Fibroblast of lung (primary cell): ENCODE measurements at regions not wholly inside any gene's neighbourhood (a gene's known extent, or its start where the extent isn't known, plus 50 kb on each side); places are given as distances from the start of the nearest gene placed in this dataset.

Experiments
- DNase-seq, 2 donors: peaks; one replicate each; pipeline versions ENCODE4 v3.0.0 to v3.0.0-alpha.2; 2010; ENCODE audit warnings: low read depth in 2 of 2
- H2AFZ ChIP-seq: 2 replicates; pipeline ENCODE4 v1.5.1; 2012; ENCODE audit warnings: low read length, control low read depth, inconsistent platforms
- H3K27ac ChIP-seq: 2 replicates; pipeline ENCODE4 v1.5.1; 2011; ENCODE audit warnings: low read length, control low read depth; ENCODE audit not compliant: insufficient read depth
- H3K27me3 ChIP-seq: 2 replicates; pipeline ENCODE4 v1.5.1; 2011; ENCODE audit warnings: mild to moderate bottlenecking, low read length; ENCODE audit not compliant: control insufficient read depth, insufficient read depth
- H3K36me3 ChIP-seq: 2 replicates; pipeline ENCODE4 v1.5.1; 2011; ENCODE audit warnings: low read length; ENCODE audit not compliant: control insufficient read depth, insufficient read depth
- H3K4me1 ChIP-seq: 2 replicates; pipeline ENCODE4 v1.5.1; 2011; ENCODE audit warnings: low read length; ENCODE audit not compliant: control insufficient read depth, insufficient read depth; ENCODE audit errors: extremely low read depth
- H3K4me2 ChIP-seq: 2 replicates; pipeline ENCODE4 v1.5.1; 2011; ENCODE audit warnings: low read length, control low read depth; ENCODE audit not compliant: insufficient read depth; ENCODE audit errors: extremely low read depth
- H3K4me3 ChIP-seq, 4 experiments: fragments of 200-600 bp in 1 of 4; sonication (generic) in 1 of 4; replicated peaks in 1 of 4; 2 replicates each; pipeline ENCODE4 v1.5.1; 2011 to 2016; ENCODE audit warnings: low read length in 4 of 4, low read depth in 3 of 4, mild to moderate bottlenecking in 3 of 4, control low read depth in 2 of 4, inconsistent platforms in 1 of 4, mixed read lengths in 1 of 4; ENCODE audit not compliant: insufficient read depth in 1 of 4; ENCODE audit errors: control extremely low read depth in 1 of 4
- H3K79me2 ChIP-seq: 2 replicates; pipeline ENCODE4 v1.5.1; 2012; ENCODE audit warnings: mild to moderate bottlenecking, low read length, inconsistent platforms; ENCODE audit not compliant: control insufficient read depth, insufficient read depth
- H3K9ac ChIP-seq: 2 replicates; pipeline ENCODE4 v1.5.1; 2011; ENCODE audit warnings: mild to moderate bottlenecking, low read length, control low read depth; ENCODE audit not compliant: insufficient read depth
- H3K9me3 ChIP-seq: 2 replicates; pipeline ENCODE4 v1.5.1; 2012; ENCODE audit warnings: low read depth, low read length; ENCODE audit not compliant: control insufficient read depth, insufficient read depth
- H4K20me1 ChIP-seq: 2 replicates; pipeline ENCODE4 v1.5.1; 2011; ENCODE audit warnings: low read length; ENCODE audit not compliant: control insufficient read depth, insufficient read depth; ENCODE audit errors: extremely low read depth
- EZH2 ChIP-seq: IDR thresholded peaks from 2 replicates; pipeline ENCODE4 v1.5.1; 2012; ENCODE audit warnings: low read length, control low read depth, mild to moderate bottlenecking; ENCODE audit errors: missing control alignments
- TF ChIP-seq, protein P1 (sequence below), 2 donors: IDR thresholded peaks in 1 of 2; conservative IDR thresholded peaks in 1 of 2; 1 replicate in 1 of 2; 2 replicates in 1 of 2; pipeline ENCODE4 v1.5.1; 2011 to 2012; ENCODE audit warnings: low read length in 2 of 2, control low read depth in 1 of 2, inconsistent platforms in 1 of 2, low read depth in 1 of 2, mild to moderate bottlenecking in 1 of 2

DNA sequence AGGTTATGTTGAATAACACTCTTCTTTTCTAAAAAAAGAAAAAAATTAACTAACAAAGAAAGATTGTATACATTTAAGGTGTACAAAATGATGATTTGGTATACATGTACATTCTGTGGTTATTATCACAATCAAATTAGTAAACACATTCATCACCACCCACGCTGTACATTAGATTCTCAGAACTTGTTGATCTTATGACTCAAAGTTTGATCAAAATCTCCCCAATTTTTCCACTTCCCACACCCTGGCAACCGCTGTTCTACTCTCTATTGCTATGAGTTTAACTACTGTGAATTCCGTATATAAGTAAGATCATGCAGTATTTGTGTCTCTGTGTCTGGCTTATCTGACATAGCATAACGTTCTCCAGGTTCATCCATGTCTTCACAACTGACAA lies 469.5 kb upstream of the CHRM3 start:
- no peak overlapping the region for H3K4me3 ChIP-seq
- no peak overlapping the region for H3K9ac ChIP-seq
- H3K27me3 ChIP-seq: no peaks in the 10 kb centered on the region
- H4K20me1 ChIP-seq: no peaks in the 10 kb centered on the region
- TF ChIP-seq, protein P1, sequence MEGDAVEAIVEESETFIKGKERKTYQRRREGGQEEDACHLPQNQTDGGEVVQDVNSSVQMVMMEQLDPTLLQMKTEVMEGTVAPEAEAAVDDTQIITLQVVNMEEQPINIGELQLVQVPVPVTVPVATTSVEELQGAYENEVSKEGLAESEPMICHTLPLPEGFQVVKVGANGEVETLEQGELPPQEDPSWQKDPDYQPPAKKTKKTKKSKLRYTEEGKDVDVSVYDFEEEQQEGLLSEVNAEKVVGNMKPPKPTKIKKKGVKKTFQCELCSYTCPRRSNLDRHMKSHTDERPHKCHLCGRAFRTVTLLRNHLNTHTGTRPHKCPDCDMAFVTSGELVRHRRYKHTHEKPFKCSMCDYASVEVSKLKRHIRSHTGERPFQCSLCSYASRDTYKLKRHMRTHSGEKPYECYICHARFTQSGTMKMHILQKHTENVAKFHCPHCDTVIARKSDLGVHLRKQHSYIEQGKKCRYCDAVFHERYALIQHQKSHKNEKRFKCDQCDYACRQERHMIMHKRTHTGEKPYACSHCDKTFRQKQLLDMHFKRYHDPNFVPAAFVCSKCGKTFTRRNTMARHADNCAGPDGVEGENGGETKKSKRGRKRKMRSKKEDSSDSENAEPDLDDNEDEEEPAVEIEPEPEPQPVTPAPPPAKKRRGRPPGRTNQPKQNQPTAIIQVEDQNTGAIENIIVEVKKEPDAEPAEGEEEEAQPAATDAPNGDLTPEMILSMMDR (conservative IDR thresholded peaks at IDR 0.05 in 1 of 2, IDR thresholded peaks at IDR 0.05 in 1 of 2; ENCODE audit: low read depth in 1 of 2, low read length in 2 of 2): no peak
- no peak for TF ChIP-seq EZH2
- no peak overlapping the region for H3K4me2 ChIP-seq
- H3K4me1 ChIP-seq: no peaks in the 10 kb centered on the region
- H3K36me3 ChIP-seq: no peaks in the 10 kb centered on the region
- DNase-seq: peak in 1 of 2 donors; percentile 55
- no peak overlapping the region for H3K27ac ChIP-seq
- no peak overlapping the region for H2AFZ ChIP-seq
- no peaks in the 10 kb centered on the region for H3K9me3 ChIP-seq
- no peaks in the 10 kb centered on the region for H3K79me2 ChIP-seq

DNA sequence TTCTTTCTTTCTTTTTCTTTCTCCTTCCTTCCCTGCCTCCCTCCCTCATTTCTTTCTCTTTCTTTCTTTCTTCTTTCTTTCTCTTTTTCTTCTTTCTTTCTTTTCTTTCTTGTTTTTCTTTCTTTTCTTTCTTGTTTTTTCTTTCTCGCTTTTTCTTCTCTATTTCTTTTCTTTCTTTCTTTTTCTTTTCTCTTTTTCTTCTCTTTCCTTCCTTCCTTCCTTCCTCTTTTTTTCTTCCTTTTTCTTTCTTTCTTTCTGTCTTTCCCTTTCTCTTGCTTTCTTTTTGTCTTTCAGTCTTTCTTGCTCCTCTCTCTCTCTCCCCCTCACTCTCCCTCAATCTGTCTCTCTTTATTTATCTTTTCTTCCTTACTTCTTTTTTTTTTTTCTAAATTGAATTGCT lies 472.0 kb upstream of the CHRM3 start:
- no peak for DNase-seq
- Histone ChIP-seq H3K4me2 (no peak overlapping the region), H3K4me3 (no peak overlapping the region), H2AFZ (no peak overlapping the region), H3K9me3 (no peaks in the 10 kb centered on the region), H3K36me3 (no peaks in the 10 kb centered on the region), H3K79me2 (no peaks in the 10 kb centered on the region), H3K9ac (no peak overlapping the region), H3K27me3 (no peaks in the 10 kb centered on the region), H3K27ac (no peak overlapping the region), H3K4me1 (no peaks in the 10 kb centered on the region), H4K20me1 (no peaks in the 10 kb centered on the region)
- TF ChIP-seq EZH2: no peak
- TF ChIP-seq, protein P1 (conservative IDR thresholded peaks at IDR 0.05 in 1 of 2, IDR thresholded peaks at IDR 0.05 in 1 of 2; ENCODE audit: low read depth in 1 of 2, low read length in 2 of 2): no peak

- Histone ChIP-seq H3K9me3 (no peaks in the 10 kb centered on the region), H3K9ac (no peak overlapping the region), H3K4me1 (no peaks in the 10 kb centered on the region), H3K4me2 (no peak overlapping the region), H3K27me3 (no peaks in the 10 kb centered on the region), H4K20me1 (no peaks in the 10 kb centered on the region), H3K4me3 (no peak overlapping the region), H3K36me3 (no peaks in the 10 kb centered on the region), H3K79me2 (no peaks in the 10 kb centered on the region), H3K27ac (no peak overlapping the region), H2AFZ (no peak overlapping the region)
- no peak for DNase-seq
- TF ChIP-seq, protein P1 (conservative IDR thresholded peaks at IDR 0.05 in 1 of 2, IDR thresholded peaks at IDR 0.05 in 1 of 2; ENCODE audit: low read depth in 1 of 2, low read length in 2 of 2): no peak
- TF ChIP-seq EZH2: no peak
These were observed 473.2 kb upstream of the CHRM3 start for GRCh38 chr1:238913210-238913609.
